ENCODE measurements at regions not wholly inside any gene's neighbourhood (a gene's known extent, or its start where the extent isn't known, plus 50 kb on each side); places are given as distances from the start of the nearest gene placed in this dataset.

DNA sequence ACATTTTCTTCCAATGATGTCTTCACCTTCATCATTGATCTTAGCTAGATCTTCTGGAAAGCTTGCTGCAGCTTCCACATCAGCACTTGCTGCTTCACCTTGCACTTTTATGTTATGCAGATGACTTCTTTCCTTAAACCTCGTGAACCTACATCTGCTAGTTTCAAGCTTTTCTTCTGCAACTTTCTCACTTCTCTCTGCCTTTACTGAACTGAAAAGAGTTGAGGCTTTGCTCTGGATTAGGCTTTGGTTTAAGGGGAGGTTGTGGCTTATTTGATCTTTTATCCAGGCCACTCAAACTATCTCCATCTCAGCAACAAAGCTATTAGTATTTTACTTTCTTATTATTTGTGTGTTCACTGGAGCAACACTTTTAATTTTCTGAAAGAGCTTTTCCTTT, 125.5 kb upstream of the POM121L12 start:
- no peak for DNase-seq
- in situ Hi-C loops (cut with MboI; ENCODE audit: low pct_unique_long_range_greater_than_20kb, low sequenced_read_pairs), result no loop called here

DNA sequence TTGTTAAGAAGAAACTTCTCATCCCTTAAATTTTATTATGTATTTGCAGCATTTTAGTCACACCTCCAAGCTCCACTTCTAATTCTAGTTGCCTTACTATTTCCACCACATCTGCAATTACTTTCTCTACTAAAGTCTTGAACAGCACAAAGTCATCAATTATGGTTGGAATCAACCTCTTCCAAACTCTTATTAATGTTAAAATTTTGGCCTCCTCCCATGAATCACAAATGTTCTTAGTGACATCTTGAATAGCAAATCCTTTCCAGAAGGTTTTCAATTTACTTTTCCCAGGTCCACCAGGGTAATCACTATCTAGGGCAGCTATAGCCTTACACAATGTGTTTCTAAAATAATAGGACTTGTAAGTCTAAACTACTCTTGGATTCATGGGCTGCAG, 126.3 kb upstream of the POM121L12 start:
- no peak for DNase-seq
- in situ Hi-C loops (cut with MboI; ENCODE audit: low pct_unique_long_range_greater_than_20kb, low sequenced_read_pairs), result no loop called here

GRCh38 chr7:52897713-52898112, 137.7 kb upstream of the POM121L12 start:
- DNase-seq, result no peak

GRCh38 chr7:52897288-52897687, 138.1 kb upstream of the POM121L12 start:
- no peak for DNase-seq
- in situ Hi-C loops (cut with MboI; ENCODE audit: low pct_unique_long_range_greater_than_20kb, low sequenced_read_pairs), result no loop called here

More at GRCh38 chr7:52897713-52898112, 137.7 kb upstream of the POM121L12 start:
- in situ Hi-C loops (cut with MboI; ENCODE audit: low pct_unique_long_range_greater_than_20kb, low sequenced_read_pairs), result no loop called here

DNA sequence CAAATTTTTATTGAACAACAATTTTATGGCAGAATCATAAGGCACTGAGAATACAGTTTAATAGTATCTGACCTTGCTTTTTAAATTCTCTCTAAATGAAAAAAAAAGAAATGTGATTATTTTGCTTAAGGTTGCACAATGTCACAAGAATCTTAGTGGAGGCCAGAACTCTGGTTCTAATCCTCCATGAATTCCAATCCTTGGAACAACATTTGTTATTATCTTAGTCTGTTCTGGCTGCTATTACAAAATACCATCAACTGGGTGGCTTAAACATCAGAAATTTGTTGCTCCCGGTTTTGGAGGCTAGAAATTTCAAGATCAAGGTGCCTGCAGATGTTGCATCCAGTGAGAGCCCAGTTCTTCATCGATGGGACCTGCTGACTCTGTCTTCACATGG, 158.2 kb upstream of the POM121L12 start:
- in situ Hi-C loops (cut with MboI; ENCODE audit: low pct_unique_long_range_greater_than_20kb, low sequenced_read_pairs), result no loop called here

GRCh38 chr7:52876402-52876801, 159.0 kb upstream of the POM121L12 start:
- in situ Hi-C loops (cut with MboI; ENCODE audit: low pct_unique_long_range_greater_than_20kb, low sequenced_read_pairs), result no loop called here
- DNase-seq, result no peak

More for the DNA sequence above, 158.2 kb upstream of the POM121L12 start:
- DNase-seq, result no peak

GRCh38 chr7:52863652-52864051, 171.8 kb upstream of the POM121L12 start:
- no peak for DNase-seq
- in situ Hi-C loops (cut with MboI; ENCODE audit: low pct_unique_long_range_greater_than_20kb, low sequenced_read_pairs), result no loop called here

- DNase-seq, result no peak
- in situ Hi-C loops (cut with MboI; ENCODE audit: low pct_unique_long_range_greater_than_20kb, low sequenced_read_pairs), result no loop called here
Observed at GRCh38 chr7:52862321-52862720, 173.1 kb upstream of the POM121L12 start.

GRCh38 chr7:52857367-52857766, 178.1 kb upstream of the POM121L12 start:
- DNase-seq, result no peak
- in situ Hi-C loops (cut with MboI; ENCODE audit: low pct_unique_long_range_greater_than_20kb, low sequenced_read_pairs), result no loop called here

DNA sequence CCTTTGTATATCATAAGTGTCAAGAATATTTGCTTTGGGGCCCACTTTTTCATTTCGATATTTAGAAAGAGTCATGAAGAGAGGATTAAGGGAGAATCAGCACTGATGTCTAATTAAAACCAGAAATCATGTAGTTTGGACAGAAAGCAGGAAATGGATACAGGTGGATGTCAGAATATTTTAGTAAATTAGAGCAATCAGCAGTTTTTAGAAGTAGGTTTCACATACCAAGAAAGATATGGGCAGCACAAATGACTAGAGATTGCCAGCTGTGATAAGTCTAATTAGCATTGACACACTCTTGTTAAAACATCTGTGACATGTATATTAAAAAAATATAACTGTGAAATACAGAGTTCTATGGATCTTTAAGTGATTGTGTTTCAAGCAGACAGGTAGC, 180.8 kb upstream of the POM121L12 start:
- no peak for DNase-seq
- in situ Hi-C loops (cut with MboI; ENCODE audit: low pct_unique_long_range_greater_than_20kb, low sequenced_read_pairs), result no loop called here

DNA sequence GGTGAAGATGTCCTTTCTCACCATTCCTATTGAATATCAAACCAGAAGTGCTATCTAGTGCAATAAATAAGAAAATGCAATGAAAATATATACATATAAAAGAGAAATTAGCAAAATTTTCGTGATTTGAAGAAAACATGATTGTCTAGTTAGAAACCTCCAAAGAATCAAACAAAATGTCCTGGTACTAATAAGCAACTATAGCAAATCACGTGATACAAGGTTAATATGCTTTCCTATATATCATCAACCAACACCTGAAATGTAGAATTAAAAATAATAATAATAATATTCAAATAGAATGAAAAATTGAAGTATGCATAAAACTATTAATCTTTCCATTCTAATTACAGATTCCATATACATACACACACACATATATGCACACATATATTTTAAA, 183.9 kb upstream of the POM121L12 start:
- in situ Hi-C loops (cut with MboI; ENCODE audit: low pct_unique_long_range_greater_than_20kb, low sequenced_read_pairs), result no loop called here

GRCh38 chr7:52843436-52843835, 192.0 kb upstream of the POM121L12 start:
- no peak for DNase-seq
- in situ Hi-C loops (cut with MboI; ENCODE audit: low pct_unique_long_range_greater_than_20kb, low sequenced_read_pairs), result no loop called here

More for the DNA sequence above, 183.9 kb upstream of the POM121L12 start:
- no peak for DNase-seq

DNA sequence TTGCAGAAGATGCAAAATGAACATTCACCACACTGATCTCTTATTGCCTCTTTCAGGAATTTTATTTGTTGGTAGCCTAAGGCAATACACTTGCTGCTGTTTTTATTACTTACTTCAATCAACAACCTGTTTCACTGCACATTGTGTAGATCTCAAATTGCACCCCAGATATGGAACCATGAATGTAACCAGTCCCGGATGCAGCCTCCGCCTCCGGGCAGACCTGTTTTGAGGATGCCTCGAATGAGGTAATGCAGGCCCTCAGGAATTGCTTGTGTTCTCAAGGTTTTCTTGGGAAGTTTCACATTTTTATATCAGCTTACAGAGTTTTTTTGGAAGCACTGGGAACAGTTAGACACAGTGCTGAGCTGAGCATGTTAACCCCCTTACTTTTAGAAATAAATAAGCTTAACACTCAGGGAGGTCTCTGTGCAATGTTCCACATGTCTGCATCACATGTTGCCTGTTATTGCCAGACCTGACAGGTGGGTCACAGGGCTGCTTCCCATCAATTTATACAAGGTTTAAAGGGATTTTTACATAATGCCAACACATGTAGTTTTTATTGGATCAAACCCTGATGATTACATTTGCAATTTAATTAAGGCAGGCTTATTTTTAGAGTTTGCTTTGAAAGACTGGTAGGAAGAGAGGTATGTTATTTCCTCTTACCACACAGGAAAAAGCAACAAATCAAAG, 193.1 kb upstream of the POM121L12 start:
- no peak for DNase-seq
- in situ Hi-C loops (cut with MboI; ENCODE audit: low pct_unique_long_range_greater_than_20kb, low sequenced_read_pairs), result no loop called here

DNA sequence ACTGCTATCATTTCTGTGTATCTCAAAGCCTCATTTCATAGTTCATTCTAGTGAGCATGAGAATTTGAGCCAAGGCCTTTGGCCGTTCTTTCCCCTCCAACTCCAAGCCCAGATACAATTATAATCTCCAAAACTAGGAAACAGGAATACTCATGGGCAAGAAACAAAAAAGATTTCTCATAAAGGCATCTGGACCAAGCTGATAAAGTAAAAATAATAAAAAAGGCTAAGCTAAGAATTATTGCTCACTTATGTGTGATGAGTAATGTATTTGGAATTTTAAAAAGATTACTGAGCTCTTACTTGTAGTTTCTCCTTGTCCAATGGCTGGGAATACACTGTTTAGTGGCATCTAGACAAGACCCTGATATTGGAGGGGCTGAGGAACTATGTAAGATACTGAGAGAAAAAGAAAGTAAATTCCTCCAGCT, 196.4 kb upstream of the POM121L12 start:
- DNase-seq, result no peak
- in situ Hi-C loops (cut with MboI; ENCODE audit: low pct_unique_long_range_greater_than_20kb, low sequenced_read_pairs), result no loop called here

DNA sequence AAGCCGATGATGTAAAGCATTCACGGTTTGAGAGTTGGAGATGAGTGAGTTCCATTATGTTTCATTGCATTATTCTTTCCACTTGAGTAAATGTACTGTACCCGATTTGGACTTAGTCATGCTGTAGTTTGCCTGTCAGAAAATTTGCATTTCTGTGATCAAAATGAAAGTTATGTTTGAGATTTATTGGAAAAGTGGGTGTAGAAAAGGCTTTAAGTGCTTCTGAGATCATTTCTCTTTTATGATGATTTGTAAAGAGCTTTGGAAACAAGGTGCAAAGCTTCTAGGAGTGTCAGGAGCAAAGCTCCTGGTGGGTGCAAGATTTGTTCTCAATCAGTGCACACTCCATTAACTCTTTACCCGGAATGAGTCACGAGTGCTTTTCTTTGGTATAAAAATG, 204.1 kb upstream of the POM121L12 start:
- no peak for DNase-seq
- in situ Hi-C loops (cut with MboI; ENCODE audit: low pct_unique_long_range_greater_than_20kb, low sequenced_read_pairs), result no loop called here

GRCh38 chr7:52830801-52831200, 204.6 kb upstream of the POM121L12 start:
- in situ Hi-C loops (cut with MboI; ENCODE audit: low pct_unique_long_range_greater_than_20kb, low sequenced_read_pairs), result no loop called here
- DNase-seq, result no peak

- DNase-seq, result no peak
- in situ Hi-C loops (cut with MboI; ENCODE audit: low pct_unique_long_range_greater_than_20kb, low sequenced_read_pairs), result no loop called here
Observed at GRCh38 chr7:52826515-52827265, 208.7 kb upstream of the POM121L12 start.

GRCh38 chr7:52825611-52826010, 209.8 kb upstream of the POM121L12 start:
- DNase-seq, result no peak
- in situ Hi-C loops (cut with MboI; ENCODE audit: low pct_unique_long_range_greater_than_20kb, low sequenced_read_pairs), result no loop called here

DNA sequence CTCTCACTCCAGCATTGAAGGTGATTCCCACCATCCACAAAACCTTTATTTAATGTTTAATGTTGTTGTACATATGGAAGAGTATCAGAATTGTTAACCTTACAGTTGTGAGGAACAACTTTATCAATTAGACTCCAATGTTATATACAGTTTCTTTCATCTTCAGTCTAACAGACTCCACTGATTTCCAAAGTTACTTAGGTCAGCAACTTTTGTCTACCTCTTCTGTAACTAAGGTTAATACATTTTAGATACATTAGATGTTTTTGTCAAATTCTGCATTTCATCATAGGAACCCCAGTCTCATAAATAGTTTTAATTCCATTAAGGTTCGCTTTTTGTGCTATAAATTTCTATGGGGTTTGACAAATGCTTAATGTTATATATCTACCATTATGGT, 223.9 kb upstream of the POM121L12 start:
- DNase-seq, result no peak
- in situ Hi-C loops (cut with MboI; ENCODE audit: low pct_unique_long_range_greater_than_20kb, low sequenced_read_pairs), result no loop called here

DNA sequence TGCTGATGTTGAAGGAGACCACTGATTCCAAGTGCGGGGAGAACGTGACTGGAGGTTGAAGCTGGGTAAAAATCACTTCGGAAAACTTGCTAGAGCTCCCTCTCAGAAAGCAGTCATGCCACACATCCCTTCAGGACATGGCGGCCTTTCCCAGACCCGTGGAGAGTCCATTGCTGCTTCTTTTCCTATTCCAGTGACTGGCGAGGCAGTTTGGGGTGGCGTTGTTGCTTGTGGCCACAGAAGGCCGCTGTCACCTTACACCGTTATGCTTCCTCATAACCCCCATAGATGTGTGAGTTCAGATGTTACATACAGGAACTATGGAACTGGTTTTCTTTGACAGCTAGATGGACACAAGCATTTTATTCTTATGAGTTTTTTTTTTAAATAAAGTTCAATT, 235.6 kb upstream of the POM121L12 start:
- in situ Hi-C loops (cut with MboI; ENCODE audit: low pct_unique_long_range_greater_than_20kb, low sequenced_read_pairs), result no loop called here
- DNase-seq, result no peak

- no peak for DNase-seq
- in situ Hi-C loops (cut with MboI; ENCODE audit: low pct_unique_long_range_greater_than_20kb, low sequenced_read_pairs), result no loop called here
Observed at GRCh38 chr7:52797801-52798200, 237.6 kb upstream of the POM121L12 start.
